AML-193 (cell line): ENCODE measurements at regions not wholly inside any gene's neighbourhood (a gene's known extent, or its start where the extent isn't known, plus 50 kb on each side); places are given as distances from the start of the nearest gene placed in this dataset.

ENCODE experiments used
- DNase-seq, 2 experiments: peaks; one replicate each; lab custom pipeline; 2025; lab: John Stamatoyannopoulos, UW

- DNase-seq, result no peak
Measured at GRCh38 chr4:81667539-81667938, 195.8 kb upstream of the RASGEF1B start.

GRCh38 chr4:81666491-81666890 is 194.8 kb upstream of the RASGEF1B start:
- DNase-seq, result no peak

- DNase-seq, result no peak
Measured at GRCh38 chr4:81665649-81666048, 193.9 kb upstream of the RASGEF1B start.

GRCh38 chr4:81665045-81665444 is 193.3 kb upstream of the RASGEF1B start:
- no peak for DNase-seq

- no peak for DNase-seq
Measured at GRCh38 chr4:81664079-81664478, 192.4 kb upstream of the RASGEF1B start.

- no peak for DNase-seq
Measured at GRCh38 chr4:81663368-81663767, 191.7 kb upstream of the RASGEF1B start.

- no peak for DNase-seq
Measured at GRCh38 chr4:81659051-81659450, 187.3 kb upstream of the RASGEF1B start.

GRCh38 chr4:81652069-81652478 is 180.4 kb upstream of the RASGEF1B start:
- DNase-seq, result no peak

- DNase-seq, result no peak
Measured at GRCh38 chr4:81651243-81651899, 179.7 kb upstream of the RASGEF1B start.

- DNase-seq, result no peak
Measured at GRCh38 chr4:81650606-81651242, 179.0 kb upstream of the RASGEF1B start.

GRCh38 chr4:81648576-81649275 is 177.0 kb upstream of the RASGEF1B start:
- DNase-seq, result no peak

GRCh38 chr4:81647388-81647787 is 175.7 kb upstream of the RASGEF1B start:
- DNase-seq, result no peak

- DNase-seq, result no peak
Measured at GRCh38 chr4:81642543-81642942, 170.8 kb upstream of the RASGEF1B start.

GRCh38 chr4:81639248-81639647 is 167.5 kb upstream of the RASGEF1B start:
- DNase-seq, result no peak

GRCh38 chr4:81638698-81639097 is 167.0 kb upstream of the RASGEF1B start:
- DNase-seq, result no peak

- peak; percentile 23 to 37 for DNase-seq
Measured at GRCh38 chr4:81635739-81636138, 164.0 kb upstream of the RASGEF1B start.

- DNase-seq, result no peak
Measured at GRCh38 chr4:81634766-81635549, 163.3 kb upstream of the RASGEF1B start.

GRCh38 chr4:81634165-81634564 is 162.5 kb upstream of the RASGEF1B start:
- no peak for DNase-seq

- no peak for DNase-seq
Measured at GRCh38 chr4:81632581-81633299, 161.0 kb upstream of the RASGEF1B start.

- no peak for DNase-seq
Measured at GRCh38 chr4:81631958-81632441, 160.3 kb upstream of the RASGEF1B start.

GRCh38 chr4:81629366-81629765 is 157.7 kb upstream of the RASGEF1B start:
- no peak for DNase-seq

GRCh38 chr4:81628489-81628888 is 156.8 kb upstream of the RASGEF1B start:
- DNase-seq, result no peak
